Mesenchymal stem cell (in vitro differentiated cells and primary cell): ENCODE measurements at regions not wholly inside any gene's neighbourhood (a gene's known extent, or its start where the extent isn't known, plus 50 kb on each side); places are given as distances from the start of the nearest gene placed in this dataset.

Experiments used
- DNase-seq: peaks from one replicate; pipeline ENCODE4 v3.0.0-alpha.2; 2013
- H2AFZ ChIP-seq: one replicate; pipeline ENCODE4 v1.6.1; 2013; ENCODE audit warnings: low read depth, mild to moderate bottlenecking, control low read depth, inconsistent platforms, low read length, moderate library complexity
- H2AK5ac ChIP-seq: 2 replicates; pipeline ENCODE4 v1.6.1; 2013; ENCODE audit warnings: low read length, moderate library complexity, mild to moderate bottlenecking, inconsistent platforms; ENCODE audit not compliant: severe bottlenecking
- H2BK120ac ChIP-seq: one replicate; pipeline ENCODE4 v1.6.1; 2013; ENCODE audit warnings: low read depth, mild to moderate bottlenecking, inconsistent platforms, low read length, moderate library complexity
- H2BK12ac ChIP-seq, 2 experiments: one replicate each; pipeline ENCODE4 v1.6.1; 2013; ENCODE audit warnings: inconsistent platforms in 2 of 2, low read length in 2 of 2, mild to moderate bottlenecking in 2 of 2, moderate library complexity in 2 of 2, control low read depth in 1 of 2
- H2BK15ac ChIP-seq: one replicate; pipeline ENCODE4 v1.6.1; 2013; ENCODE audit warnings: mild to moderate bottlenecking, low read depth, inconsistent platforms; ENCODE audit not compliant: poor library complexity, severe bottlenecking
- H2BK5ac ChIP-seq: 2 replicates; pipeline ENCODE4 v1.6.1; 2013; ENCODE audit warnings: low read depth, mild to moderate bottlenecking, low read length, control low read depth, inconsistent platforms; ENCODE audit not compliant: poor library complexity, severe bottlenecking
- H3K14ac ChIP-seq, 2 experiments: one replicate each; pipeline ENCODE4 v1.6.1; 2013; ENCODE audit warnings: inconsistent platforms in 2 of 2, low read length in 2 of 2, control low read depth in 1 of 2, mild to moderate bottlenecking in 1 of 2, moderate library complexity in 1 of 2
- H3K18ac ChIP-seq, 2 experiments: one replicate each; pipeline ENCODE4 v1.6.1; 2013; ENCODE audit warnings: inconsistent platforms in 2 of 2, low read length in 2 of 2, control low read depth in 1 of 2, low read depth in 1 of 2, mild to moderate bottlenecking in 1 of 2
- H3K23ac ChIP-seq, 2 experiments: one replicate each; pipeline ENCODE4 v1.6.1; 2013; ENCODE audit warnings: inconsistent platforms in 2 of 2, low read length in 2 of 2, mild to moderate bottlenecking in 2 of 2, moderate library complexity in 2 of 2, control low read depth in 1 of 2
- H3K27ac ChIP-seq: 2 replicates; pipeline ENCODE4 v1.5.1; 2013; ENCODE audit warnings: mild to moderate bottlenecking, moderate library complexity, low read length, control low read depth, inconsistent platforms; ENCODE audit not compliant: poor library complexity, severe bottlenecking
- H3K27me3 ChIP-seq, 2 experiments: 2 replicates each; pipeline versions ENCODE4 v1.6.1 to v1.7.0; 2013; ENCODE audit warnings: low read length in 2 of 2, mild to moderate bottlenecking in 2 of 2, moderate library complexity in 2 of 2, control low read depth in 1 of 2, inconsistent platforms in 1 of 2; ENCODE audit not compliant: control insufficient read depth in 1 of 2, insufficient read depth in 1 of 2
- H3K36me3 ChIP-seq, 2 experiments: 2 replicates each; pipeline versions ENCODE4 v1.6.1 to v1.7.0; 2013; ENCODE audit warnings: low read length in 2 of 2, control low read depth in 1 of 2, inconsistent platforms in 1 of 2, low read depth in 1 of 2, mild to moderate bottlenecking in 1 of 2; ENCODE audit not compliant: insufficient read depth in 2 of 2, control insufficient read depth in 1 of 2
- H3K4ac ChIP-seq, 2 experiments: one replicate each; pipeline ENCODE4 v1.6.1; 2013; ENCODE audit warnings: inconsistent platforms in 2 of 2, low read length in 2 of 2, mild to moderate bottlenecking in 2 of 2, moderate library complexity in 2 of 2, control low read depth in 1 of 2, low read depth in 1 of 2
- H3K4me1 ChIP-seq: 2 replicates; pipeline ENCODE4 v1.6.1; 2013; ENCODE audit warnings: low read depth, low read length, control low read depth; ENCODE audit not compliant: control insufficient read depth, insufficient read depth
- H3K4me2 ChIP-seq: 2 replicates; pipeline ENCODE4 v1.6.1; 2013; ENCODE audit warnings: low read length, mild to moderate bottlenecking, inconsistent platforms; ENCODE audit not compliant: poor library complexity, severe bottlenecking
- H3K4me3 ChIP-seq, 2 experiments: 2 replicates each; pipeline versions ENCODE4 v1.5.1 to v1.7.0; 2013; ENCODE audit warnings: low read length in 2 of 2, mild to moderate bottlenecking in 2 of 2, control low read depth in 1 of 2, low read depth in 1 of 2; ENCODE audit not compliant: insufficient read depth in 1 of 2
- H3K79me1 ChIP-seq: replicated peaks from 2 replicates; pipeline ENCODE4 v1.6.1; 2013; ENCODE audit warnings: mild to moderate bottlenecking, control low read depth, low read length, inconsistent platforms; ENCODE audit not compliant: poor library complexity, severe bottlenecking
- H3K9ac ChIP-seq: 2 replicates; pipeline ENCODE4 v1.7.0; 2013; ENCODE audit warnings: mild to moderate bottlenecking, low read length, moderate library complexity
- H3K9me3 ChIP-seq: 2 replicates; pipeline ENCODE4 v1.7.0; 2013; ENCODE audit warnings: mild to moderate bottlenecking, low read length; ENCODE audit not compliant: control insufficient read depth
- H4K8ac ChIP-seq: one replicate; pipeline ENCODE4 v1.6.1; 2013; ENCODE audit warnings: inconsistent platforms, mild to moderate bottlenecking, low read length, moderate library complexity
- H4K91ac ChIP-seq: one replicate; pipeline ENCODE4 v1.6.1; 2013; ENCODE audit warnings: mild to moderate bottlenecking, low read length, inconsistent platforms
- WGBS: methylation state at CpG from one replicate; pipeline ENCODE4 v1.1.7; 2013; ENCODE audit warnings: mixed read lengths; 5-methylcytosine and 5-hydroxymethylcytosine counted together

GRCh38 chr15:70323111-70323851 lies 225.6 kb upstream of the TLE3 start:
- WGBS: 62% methylated on average over 10 of the region's 11 CpGs
- no peaks in the 10 kb centered on the region for H3K36me3 ChIP-seq

GRCh38 chr15:70322051-70322668 lies 224.4 kb upstream of the TLE3 start:
- no peak for DNase-seq
- Histone ChIP-seq H3K27ac (no peak overlapping the region), H2BK5ac (no peak overlapping the region), H2AK5ac (no peak overlapping the region), H2BK12ac (no peak overlapping the region), H3K36me3 (no peaks in the 10 kb centered on the region), H3K14ac (no peak overlapping the region), H2AFZ (no peak overlapping the region), H3K27me3 (peaks cover 0 to 51% of the 10 kb centered on the region in 2 experiments), H3K18ac (no peak overlapping the region), H3K79me1 (no peaks in the 10 kb centered on the region), H4K8ac (no peak overlapping the region), H3K9me3 (no peaks in the 10 kb centered on the region), H2BK15ac (no peak overlapping the region), H3K4me3 (peak overlapping the region in 1 of 2 experiments; percentile 13), H3K23ac (no peak overlapping the region), H3K4me1 (no peaks in the 10 kb centered on the region), H4K91ac (no peak overlapping the region), H2BK120ac (no peak overlapping the region), H3K9ac (no peak overlapping the region), H3K4me2 (no peak overlapping the region), H3K4ac (no peak overlapping the region)
- 91% methylated on average over 6 of the region's 6 CpGs for WGBS

More at GRCh38 chr15:70323111-70323851, 225.6 kb upstream of the TLE3 start:
- H3K23ac ChIP-seq: no peak overlapping the region
- H3K4me1 ChIP-seq: peaks cover 4% of the 10 kb centered on the region
- H4K91ac ChIP-seq: no peak overlapping the region
- no peak overlapping the region for H2BK120ac ChIP-seq
- no peak overlapping the region for H2BK12ac ChIP-seq
- no peak overlapping the region for H3K4ac ChIP-seq
- no peaks in the 10 kb centered on the region for H3K79me1 ChIP-seq
- H3K4me2 ChIP-seq: no peak overlapping the region
- no peak overlapping the region for H2AK5ac ChIP-seq
- H3K9ac ChIP-seq: peak overlapping the region; percentile 47
- H4K8ac ChIP-seq: no peak overlapping the region
- H3K18ac ChIP-seq: no peak overlapping the region
- peak overlapping the region in 1 of 2 experiments; percentile 52 for H3K4me3 ChIP-seq
- no peak for DNase-seq
- H2BK15ac ChIP-seq: no peak overlapping the region
- H3K27me3 ChIP-seq: peaks cover 0 to 44% of the 10 kb centered on the region in 2 experiments
- H2BK5ac ChIP-seq: no peak overlapping the region
- H3K27ac ChIP-seq: no peak overlapping the region
- H2AFZ ChIP-seq: no peak overlapping the region
- no peaks in the 10 kb centered on the region for H3K9me3 ChIP-seq
- no peak overlapping the region for H3K14ac ChIP-seq

- Histone ChIP-seq H3K27me3 (peaks cover 0 to 50% of the 10 kb centered on the region in 2 experiments), H3K36me3 (no peaks in the 10 kb centered on the region), H3K79me1 (no peaks in the 10 kb centered on the region), H3K14ac (no peak overlapping the region), H2BK15ac (no peak overlapping the region), H4K8ac (no peak overlapping the region), H2AFZ (no peak overlapping the region), H3K4me1 (no peaks in the 10 kb centered on the region), H3K4ac (no peak overlapping the region), H3K27ac (no peak overlapping the region), H3K9ac (no peak overlapping the region), H3K4me2 (no peak overlapping the region), H3K9me3 (no peaks in the 10 kb centered on the region), H2AK5ac (no peak overlapping the region), H2BK12ac (no peak overlapping the region), H2BK120ac (no peak overlapping the region), H3K23ac (no peak overlapping the region), H3K4me3 (no peak overlapping the region), H2BK5ac (no peak overlapping the region), H3K18ac (no peak overlapping the region), H4K91ac (no peak overlapping the region)
- DNase-seq: no peak
- 72% methylated on average over 4 of the region's 4 CpGs for WGBS
These were observed 223.6 kb upstream of the TLE3 start for GRCh38 chr15:70321172-70321819.

- Histone ChIP-seq H2BK12ac (no peak overlapping the region), H3K27ac (no peak overlapping the region), H3K9ac (peak overlapping the region; percentile 44), H3K4ac (no peak overlapping the region), H3K79me1 (no peaks in the 10 kb centered on the region), H3K18ac (no peak overlapping the region), H4K91ac (no peak overlapping the region), H3K23ac (no peak overlapping the region), H3K9me3 (no peaks in the 10 kb centered on the region), H2AFZ (no peak overlapping the region), H3K14ac (no peak overlapping the region), H3K36me3 (no peaks in the 10 kb centered on the region), H2BK5ac (no peak overlapping the region), H2AK5ac (no peak overlapping the region), H2BK15ac (no peak overlapping the region), H3K4me3 (no peak overlapping the region), H4K8ac (no peak overlapping the region), H3K4me1 (no peaks in the 10 kb centered on the region), H3K4me2 (no peak overlapping the region), H2BK120ac (no peak overlapping the region), H3K27me3 (peaks cover 0 to 53% of the 10 kb centered on the region in 2 experiments)
- 70% methylated on average over 2 of the region's 2 CpGs for WGBS
- no peak for DNase-seq
These were observed 222.8 kb upstream of the TLE3 start for GRCh38 chr15:70320482-70320881.
